ENCODE measurements at regions not wholly inside any gene's neighbourhood (a gene's known extent, or its start where the extent isn't known, plus 50 kb on each side); places are given as distances from the start of the nearest gene placed in this dataset.

DNA sequence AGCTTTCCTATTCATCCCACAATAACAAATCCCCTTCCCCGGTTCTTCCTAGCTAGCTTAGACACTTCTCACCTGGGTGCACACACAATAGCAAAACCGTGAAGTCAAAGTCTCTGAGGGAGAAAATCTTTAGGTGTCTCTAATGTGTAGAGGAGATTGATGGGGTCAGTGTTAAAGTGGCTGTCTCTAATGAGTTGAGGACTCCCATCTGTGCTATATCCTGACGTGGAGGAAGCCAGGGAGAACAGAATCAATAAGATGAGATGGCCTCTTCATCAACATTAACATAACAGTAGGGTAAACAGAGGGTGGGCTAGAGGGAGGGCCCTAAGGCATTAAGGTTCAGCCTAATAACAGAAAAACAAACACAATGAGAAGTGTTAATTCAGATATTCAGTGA lies 120.4 kb downstream of the SLC5A7 start:
- TF ChIP-seq POLR2AphosphoS5 (IDR thresholded peaks at IDR 0.05; ENCODE audit: low read depth, low read length): no peak
- no peak for TF ChIP-seq SIN3A (IDR thresholded peaks at IDR 0.05; ENCODE audit: borderline replicate concordance, insufficient read depth, low read length)
- no peak for TF ChIP-seq TAF1 (IDR thresholded peaks at IDR 0.05; ENCODE audit: borderline replicate concordance, insufficient read depth, low read length)
- no peak for TF ChIP-seq REST (IDR thresholded peaks at IDR 0.05; ENCODE audit: insufficient read depth in 1 of 2, low read depth in 2 of 2, low read length in 2 of 2)
- TF ChIP-seq FOXP2 (optimal IDR thresholded peaks at IDR 0.05; ENCODE audit: borderline replicate concordance, extremely low read depth, extremely low read length, insufficient read depth): no peak
